ENCODE measurements at regions not wholly inside any gene's neighbourhood (a gene's known extent, or its start where the extent isn't known, plus 50 kb on each side); places are given as distances from the start of the nearest gene placed in this dataset.

DNA sequence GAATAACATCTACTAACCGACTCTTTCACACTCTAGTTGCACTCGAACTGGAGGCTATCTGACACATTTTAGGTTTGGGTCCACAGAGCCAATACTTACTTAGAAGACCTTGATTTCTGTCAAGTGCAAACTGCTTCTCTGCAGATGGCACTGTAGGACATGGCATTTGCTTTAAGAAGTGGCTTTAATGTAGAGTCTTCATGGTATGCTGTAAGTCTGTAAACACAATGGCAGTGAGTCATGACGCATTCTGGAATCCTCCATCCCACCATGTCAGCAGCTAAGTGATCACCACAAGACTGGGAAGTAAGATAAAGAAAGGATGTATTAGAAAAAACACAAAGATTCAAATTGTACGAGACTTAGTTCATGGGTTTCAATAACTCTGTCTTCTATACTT lies 377.0 kb upstream of the NOX3 start:
- TF ChIP-seq POLR2A (IDR thresholded peaks at IDR 0.05) = no peak
- TF ChIP-seq, protein P1, sequence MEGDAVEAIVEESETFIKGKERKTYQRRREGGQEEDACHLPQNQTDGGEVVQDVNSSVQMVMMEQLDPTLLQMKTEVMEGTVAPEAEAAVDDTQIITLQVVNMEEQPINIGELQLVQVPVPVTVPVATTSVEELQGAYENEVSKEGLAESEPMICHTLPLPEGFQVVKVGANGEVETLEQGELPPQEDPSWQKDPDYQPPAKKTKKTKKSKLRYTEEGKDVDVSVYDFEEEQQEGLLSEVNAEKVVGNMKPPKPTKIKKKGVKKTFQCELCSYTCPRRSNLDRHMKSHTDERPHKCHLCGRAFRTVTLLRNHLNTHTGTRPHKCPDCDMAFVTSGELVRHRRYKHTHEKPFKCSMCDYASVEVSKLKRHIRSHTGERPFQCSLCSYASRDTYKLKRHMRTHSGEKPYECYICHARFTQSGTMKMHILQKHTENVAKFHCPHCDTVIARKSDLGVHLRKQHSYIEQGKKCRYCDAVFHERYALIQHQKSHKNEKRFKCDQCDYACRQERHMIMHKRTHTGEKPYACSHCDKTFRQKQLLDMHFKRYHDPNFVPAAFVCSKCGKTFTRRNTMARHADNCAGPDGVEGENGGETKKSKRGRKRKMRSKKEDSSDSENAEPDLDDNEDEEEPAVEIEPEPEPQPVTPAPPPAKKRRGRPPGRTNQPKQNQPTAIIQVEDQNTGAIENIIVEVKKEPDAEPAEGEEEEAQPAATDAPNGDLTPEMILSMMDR (IDR thresholded peaks at IDR 0.05) = no peak
